HepG2 (cell line): ENCODE measurements at regions not wholly inside any gene's neighbourhood (a gene's known extent, or its start where the extent isn't known, plus 50 kb on each side); places are given as distances from the start of the nearest gene placed in this dataset.

ENCODE experiments used
- AFF4 ChIP-seq: sonication (generic); formaldehyde crosslinking; IDR thresholded peaks from 2 replicates; pipeline ENCODE4 v1.4.0; 2020; ENCODE audit warnings: missing genetic modification reagents
- CENPT ChIP-seq: sonication (generic); formaldehyde crosslinking; IDR thresholded peaks from 2 replicates; pipeline ENCODE4 v1.8.0; 2022; ENCODE audit warnings: low read depth, mild to moderate bottlenecking, moderate library complexity, missing genetic modification reagents
- HIVEP1 ChIP-seq: sonication (generic); formaldehyde crosslinking; IDR thresholded peaks from 2 replicates; pipeline ENCODE4 v1.4.0; 2020; ENCODE audit warnings: mild to moderate bottlenecking, missing genetic modification reagents
- HNF1A ChIP-seq, 2 experiments: sonication (generic) in 1 of 2; formaldehyde crosslinking in 1 of 2; IDR thresholded peaks; 2 replicates each; pipeline versions ENCODE4 v1.4.0 to v1.6.1; 2016 to 2020; ENCODE audit warnings: borderline replicate concordance in 1 of 2, low read depth in 1 of 2, mild to moderate bottlenecking in 1 of 2, missing genetic modification reagents in 1 of 2
- PAF1 ChIP-seq: IDR thresholded peaks from 2 replicates; pipeline ENCODE4 v1.6.1; 2016; ENCODE audit warnings: missing genetic modification reagents, missing compliant biosample characterization
- POLR2AphosphoS2 ChIP-seq: IDR thresholded peaks from 2 replicates; pipeline ENCODE4 v1.6.1; 2011; ENCODE audit warnings: low read depth, low read length, improper control_type of control experiment
- SP4 ChIP-seq: sonication (generic); formaldehyde crosslinking; IDR thresholded peaks from 2 replicates; pipeline ENCODE4 v1.8.1; 2023; ENCODE audit warnings: mild to moderate bottlenecking, missing genetic modification reagents
- TFE3 ChIP-seq: IDR thresholded peaks from 2 replicates; pipeline ENCODE4 v1.6.1; 2016
- UBTF ChIP-seq: sonication (generic); formaldehyde crosslinking; IDR thresholded peaks from 2 replicates; pipeline ENCODE4 v1.4.0; 2020; ENCODE audit warnings: mild to moderate bottlenecking, missing genetic modification reagents
- ZBTB10 ChIP-seq: sonication (generic); formaldehyde crosslinking; IDR thresholded peaks from 2 replicates; pipeline ENCODE4 v1.4.0; 2020; ENCODE audit warnings: missing genetic modification reagents, borderline replicate concordance
- ZBTB25 ChIP-seq: IDR thresholded peaks from 2 replicates; pipeline ENCODE4 v1.6.1; 2018; ENCODE audit warnings: missing genetic modification reagents
- ZNF441 ChIP-seq: sonication (generic); formaldehyde crosslinking; IDR thresholded peaks from 2 replicates; pipeline ENCODE4 v1.7.0; 2021; ENCODE audit warnings: missing genetic modification reagents, borderline replicate concordance

GRCh38 chr2:16155366-16155765 lies 215.0 kb downstream of the MYCN start (continued):
- TF ChIP-seq ZBTB10 (CRISPR knock-in tag) (no peak), PAF1 (CRISPR knock-in tag) (no peak), SP4 (no peak), ZNF441 (no peak), HNF1A (IDR thresholded peaks at IDR 0.05; ENCODE audit: low read depth) (no peak), HNF1A (CRISPR knock-in tag; IDR thresholded peaks at IDR 0.05; ENCODE audit: borderline replicate concordance) (no peak), CENPT (CRISPR knock-in tag) (no peak), HIVEP1 (CRISPR knock-in tag) (no peak), UBTF (no peak), POLR2AphosphoS2 (no peak), TFE3 (CRISPR knock-in tag) (no peak), ZBTB25 (CRISPR knock-in tag) (no peak), AFF4 (CRISPR knock-in tag) (no peak)
